SK-N-SH treated with all-trans-retinoic acid at 6 μM for 48 hours (cell line): ENCODE measurements at regions not wholly inside any gene's neighbourhood (a gene's known extent, or its start where the extent isn't known, plus 50 kb on each side); places are given as distances from the start of the nearest gene placed in this dataset.

ENCODE experiments used
- ARNTL ChIP-seq: fragments of 450-650 bp; formaldehyde crosslinking; IDR thresholded peaks from 2 replicates; pipeline ENCODE4 v1.5.0; 2020; ENCODE audit warnings: low read depth, mild to moderate bottlenecking, moderate library complexity, borderline replicate concordance
- GLIS3 ChIP-seq: fragments of 250-450 bp; sonication (Bioruptor Pico); IDR thresholded peaks from 2 replicates; pipeline ENCODE4 v1.5.0; 2020; ENCODE audit warnings: mild to moderate bottlenecking, moderate library complexity
- OSR1 ChIP-seq: fragments of 250-450 bp; sonication (Bioruptor Pico); IDR thresholded peaks from 2 replicates; pipeline ENCODE4 v1.8.0; 2022; ENCODE audit warnings: moderate library complexity, mild to moderate bottlenecking, inconsistent platforms
- TCF4 ChIP-seq: fragments of 250-450 bp; sonication (Bioruptor Pico); IDR thresholded peaks from 2 replicates; pipeline ENCODE4 v1.8.0; 2021; ENCODE audit warnings: mild to moderate bottlenecking, moderate library complexity, borderline replicate concordance
- TOX ChIP-seq: fragments of 250-450 bp; sonication (Bioruptor Pico); IDR thresholded peaks from 2 replicates; pipeline ENCODE4 v1.8.0; 2021; ENCODE audit warnings: mild to moderate bottlenecking, moderate library complexity, borderline replicate concordance
- ZC3H10 ChIP-seq: fragments of 250-450 bp; sonication (Bioruptor Pico); IDR thresholded peaks from 2 replicates; pipeline ENCODE4 v1.5.1; 2021; ENCODE audit warnings: mild to moderate bottlenecking, moderate library complexity
- ZFP3 ChIP-seq: fragments of 250-450 bp; sonication (Bioruptor Pico); IDR thresholded peaks from 2 replicates; pipeline ENCODE4 v1.5.0; 2020; ENCODE audit warnings: mild to moderate bottlenecking, moderate library complexity
- ZFP30 ChIP-seq: fragments of 450-650 bp; formaldehyde crosslinking; IDR thresholded peaks from 2 replicates; pipeline ENCODE4 v1.5.0; 2022; ENCODE audit warnings: mild to moderate bottlenecking, moderate library complexity
- TF ChIP-seq, protein P1 (sequence below): fragments of 250-450 bp; sonication (Bioruptor Pico); IDR thresholded peaks from 2 replicates; pipeline ENCODE4 v1.5.0; 2020; ENCODE audit warnings: mild to moderate bottlenecking, moderate library complexity
- TF ChIP-seq, protein P2 (sequence below): fragments of 250-450 bp; sonication (Bioruptor Pico); IDR thresholded peaks from 2 replicates; pipeline ENCODE4 v1.8.0; 2020; ENCODE audit warnings: mild to moderate bottlenecking, moderate library complexity, borderline replicate concordance
- TF ChIP-seq, protein P3 (sequence below): fragments of 250-450 bp; sonication (Bioruptor Pico); IDR thresholded peaks from 2 replicates; pipeline ENCODE4 v1.8.0; 2021; ENCODE audit warnings: low read depth, mild to moderate bottlenecking, moderate library complexity, borderline replicate concordance

DNA sequence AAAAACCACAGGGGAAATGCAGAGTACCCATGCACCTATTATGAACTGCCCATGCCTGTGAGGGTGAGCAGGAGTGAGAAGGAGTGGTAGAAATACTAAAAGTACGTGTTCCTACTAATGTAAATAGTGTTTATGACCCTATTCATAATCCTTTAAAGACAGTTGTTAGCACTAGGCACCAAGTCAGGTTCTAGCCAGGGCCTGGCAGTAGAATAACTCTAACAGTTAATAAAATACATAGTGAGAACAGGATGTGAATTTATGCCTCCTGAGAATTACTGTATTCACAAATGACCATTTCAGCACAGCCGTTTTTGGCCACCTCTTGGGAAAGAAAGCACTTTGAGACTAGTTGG lies 103.2 kb upstream of the TARS1 start:
- TF ChIP-seq, protein P1, sequence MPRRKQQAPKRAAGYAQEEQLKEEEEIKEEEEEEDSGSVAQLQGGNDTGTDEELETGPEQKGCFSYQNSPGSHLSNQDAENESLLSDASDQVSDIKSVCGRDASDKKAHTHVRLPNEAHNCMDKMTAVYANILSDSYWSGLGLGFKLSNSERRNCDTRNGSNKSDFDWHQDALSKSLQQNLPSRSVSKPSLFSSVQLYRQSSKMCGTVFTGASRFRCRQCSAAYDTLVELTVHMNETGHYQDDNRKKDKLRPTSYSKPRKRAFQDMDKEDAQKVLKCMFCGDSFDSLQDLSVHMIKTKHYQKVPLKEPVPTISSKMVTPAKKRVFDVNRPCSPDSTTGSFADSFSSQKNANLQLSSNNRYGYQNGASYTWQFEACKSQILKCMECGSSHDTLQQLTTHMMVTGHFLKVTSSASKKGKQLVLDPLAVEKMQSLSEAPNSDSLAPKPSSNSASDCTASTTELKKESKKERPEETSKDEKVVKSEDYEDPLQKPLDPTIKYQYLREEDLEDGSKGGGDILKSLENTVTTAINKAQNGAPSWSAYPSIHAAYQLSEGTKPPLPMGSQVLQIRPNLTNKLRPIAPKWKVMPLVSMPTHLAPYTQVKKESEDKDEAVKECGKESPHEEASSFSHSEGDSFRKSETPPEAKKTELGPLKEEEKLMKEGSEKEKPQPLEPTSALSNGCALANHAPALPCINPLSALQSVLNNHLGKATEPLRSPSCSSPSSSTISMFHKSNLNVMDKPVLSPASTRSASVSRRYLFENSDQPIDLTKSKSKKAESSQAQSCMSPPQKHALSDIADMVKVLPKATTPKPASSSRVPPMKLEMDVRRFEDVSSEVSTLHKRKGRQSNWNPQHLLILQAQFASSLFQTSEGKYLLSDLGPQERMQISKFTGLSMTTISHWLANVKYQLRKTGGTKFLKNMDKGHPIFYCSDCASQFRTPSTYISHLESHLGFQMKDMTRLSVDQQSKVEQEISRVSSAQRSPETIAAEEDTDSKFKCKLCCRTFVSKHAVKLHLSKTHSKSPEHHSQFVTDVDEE (CRISPR knock-in tag) = no peak
- TF ChIP-seq ZFP3 (CRISPR knock-in tag) (no peak), ZC3H10 (CRISPR knock-in tag) (no peak), ZFP30 (CRISPR knock-in tag) (no peak), GLIS3 (CRISPR knock-in tag) (no peak), OSR1 (no peak), ARNTL (CRISPR knock-in tag) (no peak), TOX (CRISPR knock-in tag) (no peak), TCF4 (CRISPR knock-in tag) (no peak)
- TF ChIP-seq, protein P2, sequence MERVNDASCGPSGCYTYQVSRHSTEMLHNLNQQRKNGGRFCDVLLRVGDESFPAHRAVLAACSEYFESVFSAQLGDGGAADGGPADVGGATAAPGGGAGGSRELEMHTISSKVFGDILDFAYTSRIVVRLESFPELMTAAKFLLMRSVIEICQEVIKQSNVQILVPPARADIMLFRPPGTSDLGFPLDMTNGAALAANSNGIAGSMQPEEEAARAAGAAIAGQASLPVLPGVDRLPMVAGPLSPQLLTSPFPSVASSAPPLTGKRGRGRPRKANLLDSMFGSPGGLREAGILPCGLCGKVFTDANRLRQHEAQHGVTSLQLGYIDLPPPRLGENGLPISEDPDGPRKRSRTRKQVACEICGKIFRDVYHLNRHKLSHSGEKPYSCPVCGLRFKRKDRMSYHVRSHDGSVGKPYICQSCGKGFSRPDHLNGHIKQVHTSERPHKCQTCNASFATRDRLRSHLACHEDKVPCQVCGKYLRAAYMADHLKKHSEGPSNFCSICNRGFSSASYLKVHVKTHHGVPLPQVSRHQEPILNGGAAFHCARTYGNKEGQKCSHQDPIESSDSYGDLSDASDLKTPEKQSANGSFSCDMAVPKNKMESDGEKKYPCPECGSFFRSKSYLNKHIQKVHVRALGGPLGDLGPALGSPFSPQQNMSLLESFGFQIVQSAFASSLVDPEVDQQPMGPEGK (CRISPR knock-in tag) = no peak
- TF ChIP-seq, protein P3, sequence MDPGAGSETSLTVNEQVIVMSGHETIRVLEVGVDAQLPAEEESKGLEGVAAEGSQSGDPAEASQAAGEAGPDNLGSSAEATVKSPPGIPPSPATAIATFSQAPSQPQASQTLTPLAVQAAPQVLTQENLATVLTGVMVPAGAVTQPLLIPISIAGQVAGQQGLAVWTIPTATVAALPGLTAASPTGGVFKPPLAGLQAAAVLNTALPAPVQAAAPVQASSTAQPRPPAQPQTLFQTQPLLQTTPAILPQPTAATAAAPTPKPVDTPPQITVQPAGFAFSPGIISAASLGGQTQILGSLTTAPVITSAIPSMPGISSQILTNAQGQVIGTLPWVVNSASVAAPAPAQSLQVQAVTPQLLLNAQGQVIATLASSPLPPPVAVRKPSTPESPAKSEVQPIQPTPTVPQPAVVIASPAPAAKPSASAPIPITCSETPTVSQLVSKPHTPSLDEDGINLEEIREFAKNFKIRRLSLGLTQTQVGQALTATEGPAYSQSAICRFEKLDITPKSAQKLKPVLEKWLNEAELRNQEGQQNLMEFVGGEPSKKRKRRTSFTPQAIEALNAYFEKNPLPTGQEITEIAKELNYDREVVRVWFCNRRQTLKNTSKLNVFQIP (CRISPR knock-in tag) = no peak
